Lower leg skin (tissue), 4 donors: ENCODE measurements at regions not wholly inside any gene's neighbourhood (a gene's known extent, or its start where the extent isn't known, plus 50 kb on each side); places are given as distances from the start of the nearest gene placed in this dataset.

Experiments
- DNase-seq, 2 donors: peaks; one replicate each; pipeline ENCODE4 v3.0.0-alpha.2; 2019; ENCODE audit warnings: low spot score in 2 of 2
- H3K4me3 ChIP-seq: fragments of 200-600 bp; sonication (generic); 2 replicates; pipeline ENCODE4 v1.5.1; 2017; ENCODE audit warnings: mild to moderate bottlenecking, low read depth; ENCODE audit not compliant: poor library complexity, severe bottlenecking
- POLR2A ChIP-seq, 2 donors: fragments of 450-650 bp; IDR thresholded peaks; one replicate each; pipeline ENCODE4 v1.6.1; 2016 to 2017; ENCODE audit warnings: antibody characterized with exemption in 2 of 2, mild to moderate bottlenecking in 1 of 2, moderate library complexity in 1 of 2
- WGBS, 2 donors: methylation state at CpG; one replicate each; pipeline ENCODE4 v1.1.5; 2018; 5-methylcytosine and 5-hydroxymethylcytosine counted together
- intact Hi-C: fragments of 100-400 bp; cut with DNase I; formaldehyde crosslinking; loops from one replicate; pipeline ENCODE4 v1.15.0; 2023; ENCODE audit warnings: low total_unique reads
- TF ChIP-seq, protein P1 (sequence below), 3 donors: fragments of 450-650 bp; IDR thresholded peaks; one replicate each; pipeline ENCODE4 v1.5.1; 2016; ENCODE audit warnings: antibody characterized with exemption in 3 of 3, mild to moderate bottlenecking in 3 of 3, moderate library complexity in 2 of 3

DNA sequence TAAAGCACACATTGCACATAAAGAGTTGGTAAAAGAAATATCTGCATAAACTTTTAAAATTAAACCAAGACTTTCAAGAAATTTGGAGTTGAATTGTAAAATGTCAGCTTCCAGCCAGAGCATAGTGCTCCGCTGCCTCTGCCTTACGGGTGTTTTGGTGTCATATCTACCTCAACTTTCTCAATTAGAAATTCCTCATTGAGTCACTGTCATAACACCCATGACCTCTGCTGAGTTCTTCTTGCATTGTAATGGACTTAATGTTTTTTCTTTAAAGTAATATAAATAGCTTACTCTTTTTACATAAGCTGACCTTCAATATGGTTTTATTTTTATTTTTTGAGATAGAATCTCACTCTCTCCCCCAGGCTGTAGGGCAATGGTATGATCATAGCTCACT lies 551.0 kb upstream of the NBEA start:
- H3K4me3 ChIP-seq = no peak overlapping the region
- WGBS, 2 donors = 85 to 96% methylated on average over 2 of the region's 2 CpGs
- intact Hi-C loops = no loop called here
- DNase-seq = no peak
- no peak for TF ChIP-seq POLR2A (IDR thresholded peaks at IDR 0.05)
- TF ChIP-seq, protein P1, sequence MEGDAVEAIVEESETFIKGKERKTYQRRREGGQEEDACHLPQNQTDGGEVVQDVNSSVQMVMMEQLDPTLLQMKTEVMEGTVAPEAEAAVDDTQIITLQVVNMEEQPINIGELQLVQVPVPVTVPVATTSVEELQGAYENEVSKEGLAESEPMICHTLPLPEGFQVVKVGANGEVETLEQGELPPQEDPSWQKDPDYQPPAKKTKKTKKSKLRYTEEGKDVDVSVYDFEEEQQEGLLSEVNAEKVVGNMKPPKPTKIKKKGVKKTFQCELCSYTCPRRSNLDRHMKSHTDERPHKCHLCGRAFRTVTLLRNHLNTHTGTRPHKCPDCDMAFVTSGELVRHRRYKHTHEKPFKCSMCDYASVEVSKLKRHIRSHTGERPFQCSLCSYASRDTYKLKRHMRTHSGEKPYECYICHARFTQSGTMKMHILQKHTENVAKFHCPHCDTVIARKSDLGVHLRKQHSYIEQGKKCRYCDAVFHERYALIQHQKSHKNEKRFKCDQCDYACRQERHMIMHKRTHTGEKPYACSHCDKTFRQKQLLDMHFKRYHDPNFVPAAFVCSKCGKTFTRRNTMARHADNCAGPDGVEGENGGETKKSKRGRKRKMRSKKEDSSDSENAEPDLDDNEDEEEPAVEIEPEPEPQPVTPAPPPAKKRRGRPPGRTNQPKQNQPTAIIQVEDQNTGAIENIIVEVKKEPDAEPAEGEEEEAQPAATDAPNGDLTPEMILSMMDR (IDR thresholded peaks at IDR 0.05) = no peak

DNA sequence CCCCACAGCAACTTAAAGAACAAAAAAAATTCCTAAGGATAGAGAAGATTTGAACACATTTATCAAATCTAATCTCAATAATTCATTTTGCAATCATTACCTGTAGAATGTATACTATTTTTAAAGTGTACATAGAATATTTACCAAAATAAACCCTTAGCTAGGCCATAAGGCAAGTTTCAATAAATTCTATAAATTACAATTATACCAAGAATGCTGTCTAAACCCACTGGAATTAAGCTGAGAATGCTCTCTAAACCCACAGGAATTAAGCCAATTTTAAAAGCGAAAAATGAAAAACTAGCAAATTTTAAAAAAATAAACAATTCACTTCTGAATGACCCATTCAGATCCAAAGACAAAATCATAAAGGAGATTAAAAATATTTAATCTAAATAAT lies 540.4 kb upstream of the NBEA start:
- WGBS, 2 donors = 90 to 92% methylated on average over 1 of the region's 1 CpG
- no peak overlapping the region for H3K4me3 ChIP-seq
- TF ChIP-seq, protein P1 (IDR thresholded peaks at IDR 0.05) = no peak
- no peak for TF ChIP-seq POLR2A (IDR thresholded peaks at IDR 0.05)
- DNase-seq = no peak
- intact Hi-C loops = no loop called here

DNA sequence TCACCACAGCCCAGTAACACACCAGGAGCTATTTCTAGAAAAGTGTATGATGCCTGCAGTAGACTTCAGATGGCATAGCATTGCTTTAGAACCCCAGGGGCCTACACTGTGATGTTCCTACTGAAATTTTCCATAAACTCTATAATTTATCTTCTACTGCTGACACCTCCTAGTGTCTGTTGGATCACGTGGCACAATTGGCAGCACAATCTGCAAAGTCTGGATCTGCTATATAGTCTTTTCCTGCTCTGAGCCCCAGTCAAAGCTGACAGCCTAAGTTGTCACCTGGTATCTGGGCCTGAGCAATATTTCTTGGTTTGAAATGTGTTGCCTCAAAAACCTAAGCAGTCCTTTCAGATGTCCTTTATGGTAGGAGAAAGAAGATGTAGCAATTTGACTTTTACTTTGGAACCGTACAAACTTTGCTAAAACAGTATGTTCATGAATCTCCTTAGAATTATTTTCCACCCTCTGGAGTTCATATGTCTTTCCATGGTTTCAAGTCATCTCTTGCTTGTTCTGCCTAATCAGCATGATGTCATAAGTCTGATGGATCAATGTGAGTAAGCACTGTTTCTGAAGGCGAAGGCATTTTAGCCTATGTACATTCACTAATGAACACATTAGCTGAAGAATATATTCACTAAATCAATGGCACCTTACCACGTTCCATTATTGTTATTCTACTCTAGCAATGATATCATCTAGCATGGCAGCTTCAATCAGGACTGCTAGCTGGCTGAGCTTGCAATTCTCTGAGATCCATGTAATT lies 536.5 kb upstream of the NBEA start:
- no peak for DNase-seq
- no peak overlapping the region for H3K4me3 ChIP-seq
- 85 to 87% methylated on average over 4 of the region's 4 CpGs for WGBS, 2 donors
- intact Hi-C loops = no loop called here
- TF ChIP-seq, protein P1 (IDR thresholded peaks at IDR 0.05) = no peak
- TF ChIP-seq POLR2A (IDR thresholded peaks at IDR 0.05) = no peak

DNA sequence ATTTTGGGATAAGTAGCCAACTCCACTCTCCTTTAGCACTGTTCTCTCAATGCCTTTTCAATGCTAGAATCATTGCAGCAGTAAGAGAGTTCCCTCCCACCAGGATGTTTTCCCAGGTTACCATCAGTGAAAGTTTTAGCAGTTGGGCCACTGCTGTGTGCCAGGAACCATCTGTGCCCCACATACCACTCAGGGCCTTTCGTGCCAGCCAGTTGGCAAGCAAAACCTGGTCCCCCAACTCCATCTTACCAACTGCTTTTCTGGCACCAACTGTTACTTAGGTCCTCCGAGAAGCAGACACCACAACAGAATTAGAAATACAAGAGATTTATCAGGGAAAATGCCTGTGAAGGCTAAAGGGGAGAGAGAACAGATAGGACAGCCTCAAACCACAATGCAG lies 533.4 kb upstream of the NBEA start:
- H3K4me3 ChIP-seq = no peak overlapping the region
- TF ChIP-seq POLR2A (IDR thresholded peaks at IDR 0.05) = no peak
- TF ChIP-seq, protein P1 (IDR thresholded peaks at IDR 0.05) = no peak
- DNase-seq = no peak
- 78 to 84% methylated on average over 2 of the region's 2 CpGs for WGBS, 2 donors
- intact Hi-C loops = no loop called here

DNA sequence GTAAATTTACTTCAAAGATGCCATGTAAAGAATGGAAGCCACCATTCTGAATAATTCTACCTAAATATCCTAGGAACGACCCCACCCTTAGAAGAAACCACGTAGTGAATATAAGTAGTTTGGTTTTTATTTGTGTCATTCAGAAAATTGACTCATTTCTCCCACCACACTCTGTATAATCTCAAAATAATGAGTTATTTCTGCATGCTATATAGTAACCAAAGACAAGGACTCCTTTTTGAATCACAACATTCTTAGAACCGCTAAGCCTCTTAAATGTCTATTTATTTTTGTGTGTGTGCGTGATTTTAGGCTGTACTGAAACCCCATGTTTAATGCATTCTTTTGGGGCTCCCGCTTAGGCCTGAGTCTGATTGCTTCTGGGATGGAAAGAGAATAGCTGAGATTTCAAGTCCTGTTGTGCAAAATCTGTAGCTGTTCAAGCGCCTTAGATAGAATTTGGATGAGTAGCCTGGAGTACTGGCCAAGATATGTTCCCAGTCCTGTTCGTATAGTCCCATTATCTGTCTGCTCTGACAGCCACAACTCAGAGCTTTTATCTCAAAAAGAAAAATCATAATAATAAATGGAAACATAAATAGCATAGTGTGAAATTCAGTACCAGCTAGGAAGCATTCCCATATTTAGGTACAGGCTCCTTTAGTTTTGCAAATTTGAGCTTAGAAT lies 532.4 kb upstream of the NBEA start:
- TF ChIP-seq, protein P1 (IDR thresholded peaks at IDR 0.05) = no peak
- TF ChIP-seq POLR2A (IDR thresholded peaks at IDR 0.05) = no peak
- WGBS, 2 donors = 67 to 74% methylated on average over 7 of the region's 7 CpGs
- intact Hi-C loops = no loop called here
- H3K4me3 ChIP-seq = no peak overlapping the region
- DNase-seq = no peak
